Neural cell (in vitro differentiated cells): ENCODE measurements at regions not wholly inside any gene's neighbourhood (a gene's known extent, or its start where the extent isn't known, plus 50 kb on each side); places are given as distances from the start of the nearest gene placed in this dataset.

Experiments used
- H2AFZ ChIP-seq: fragments of 200-600, 300-800 bp; sonication (generic), shearing (Covaris generic); 2 replicates; pipeline ENCODE4 v1.6.0; 2014; ENCODE audit warnings: low read depth, mild to moderate bottlenecking, antibody characterized with exemption, low read length, moderate library complexity
- H3F3A ChIP-seq: fragments of 200-600 bp; shearing (Covaris generic); 2 replicates; pipeline ENCODE4 v1.6.1; 2016; ENCODE audit warnings: mild to moderate bottlenecking, moderate library complexity, mixed read lengths, antibody characterized with exemption, low read length; ENCODE audit not compliant: insufficient read depth, poor library complexity, severe bottlenecking
- H3K27ac ChIP-seq: fragments of 200-600, 300-800 bp; sonication (generic), shearing (Covaris generic); 2 replicates; pipeline ENCODE4 v1.5.1; 2014; ENCODE audit warnings: mild to moderate bottlenecking, low read length, moderate library complexity
- H3K27me3 ChIP-seq: fragments of 300-800, 200-600 bp; sonication (generic), shearing (Covaris generic); 2 replicates; pipeline ENCODE4 v1.6.0; 2014; ENCODE audit warnings: mild to moderate bottlenecking, low read depth, low read length, moderate library complexity; ENCODE audit not compliant: insufficient read depth
- H3K36me3 ChIP-seq: fragments of 300-800, 200-600 bp; sonication (generic), shearing (Covaris generic); 2 replicates; pipeline ENCODE4 v1.5.1; 2014; ENCODE audit warnings: mild to moderate bottlenecking, antibody characterized with exemption, low read length, moderate library complexity; ENCODE audit not compliant: insufficient read depth
- H3K4me2 ChIP-seq: fragments of 300-800, 200-600 bp; sonication (generic), shearing (Covaris generic); 2 replicates; pipeline ENCODE4 v1.6.0; 2014; ENCODE audit warnings: mild to moderate bottlenecking, low read length
- H3K4me3 ChIP-seq: fragments of 300-800, 200-600 bp; sonication (generic), shearing (Covaris generic); 2 replicates; pipeline ENCODE4 v1.5.1; 2014; ENCODE audit warnings: mild to moderate bottlenecking, low read length, moderate library complexity
- H3K79me2 ChIP-seq: fragments of 200-600 bp; shearing (Covaris generic); replicated peaks from 2 replicates; pipeline ENCODE4 v1.6.0; 2014; ENCODE audit warnings: mild to moderate bottlenecking, low read length, moderate library complexity; ENCODE audit not compliant: insufficient read depth
- H3K9ac ChIP-seq: fragments of 300-800, 200-600 bp; sonication (generic), shearing (Covaris generic); 2 replicates; pipeline ENCODE4 v1.6.1; 2016; ENCODE audit warnings: mild to moderate bottlenecking, low read length, mixed read lengths
- H3K9me2 ChIP-seq: fragments of 200-600 bp; shearing (Covaris generic); 2 replicates; pipeline ENCODE4 v1.6.1; 2016; ENCODE audit warnings: mild to moderate bottlenecking, low read length, mixed read lengths; ENCODE audit not compliant: insufficient read depth
- H3K9me3 ChIP-seq: fragments of 200-600, 300-800 bp; sonication (generic), shearing (Covaris generic); 2 replicates; pipeline ENCODE4 v1.6.1; 2016; ENCODE audit warnings: mild to moderate bottlenecking, mixed run types, low read length, moderate library complexity, mixed read lengths
- H4K20me1 ChIP-seq: fragments of 200-600 bp; shearing (Covaris generic); 2 replicates; pipeline ENCODE4 v1.6.1; 2016; ENCODE audit warnings: mild to moderate bottlenecking, mixed run types; ENCODE audit not compliant: insufficient read depth
- EP300 ChIP-seq: fragments of 450-650 bp; conservative IDR thresholded peaks from 2 replicates; pipeline ENCODE4 v1.6.1; 2014; ENCODE audit warnings: antibody characterized with exemption, mild to moderate bottlenecking, moderate library complexity; ENCODE audit not compliant: poor library complexity, severe bottlenecking
- EZH2 ChIP-seq: fragments of 200-600, 300-800 bp; shearing (Covaris generic), sonication (generic); IDR thresholded peaks from 2 replicates; pipeline ENCODE4 v1.6.1; 2014; ENCODE audit warnings: antibody characterized with exemption, low read length, borderline replicate concordance, mild to moderate bottlenecking; ENCODE audit not compliant: insufficient read depth, poor library complexity, severe bottlenecking
- MXI1 ChIP-seq: fragments of 450-650 bp; conservative IDR thresholded peaks from 2 replicates; pipeline ENCODE4 v1.6.1; 2014; ENCODE audit warnings: antibody characterized with exemption, mild to moderate bottlenecking; ENCODE audit not compliant: poor library complexity, severe bottlenecking
- POLR2AphosphoS5 ChIP-seq: IDR thresholded peaks from 2 replicates; pipeline ENCODE4 v1.6.1; 2012
- RAD21 ChIP-seq: fragments of 450-650 bp; conservative IDR thresholded peaks from 2 replicates; pipeline ENCODE4 v1.6.1; 2014; ENCODE audit warnings: antibody characterized with exemption, mild to moderate bottlenecking, moderate library complexity
- SMC3 ChIP-seq: fragments of 450-650 bp; conservative IDR thresholded peaks from 2 replicates; pipeline ENCODE4 v1.6.1; 2014; ENCODE audit warnings: antibody characterized with exemption, mild to moderate bottlenecking, moderate library complexity; ENCODE audit not compliant: poor library complexity
- TAF1 ChIP-seq: IDR thresholded peaks from 2 replicates; pipeline ENCODE4 v1.6.1; 2012; ENCODE audit warnings: low read depth
- TF ChIP-seq, protein P1 (sequence below): fragments of 450-650 bp; IDR thresholded peaks from 2 replicates; pipeline ENCODE4 v1.5.1; 2014; ENCODE audit warnings: antibody characterized with exemption, mild to moderate bottlenecking, moderate library complexity; ENCODE audit not compliant: poor library complexity, severe bottlenecking
- TF ChIP-seq, protein P2 (sequence below): IDR thresholded peaks from 2 replicates; pipeline ENCODE4 v1.6.1; 2012; ENCODE audit warnings: borderline replicate concordance

DNA sequence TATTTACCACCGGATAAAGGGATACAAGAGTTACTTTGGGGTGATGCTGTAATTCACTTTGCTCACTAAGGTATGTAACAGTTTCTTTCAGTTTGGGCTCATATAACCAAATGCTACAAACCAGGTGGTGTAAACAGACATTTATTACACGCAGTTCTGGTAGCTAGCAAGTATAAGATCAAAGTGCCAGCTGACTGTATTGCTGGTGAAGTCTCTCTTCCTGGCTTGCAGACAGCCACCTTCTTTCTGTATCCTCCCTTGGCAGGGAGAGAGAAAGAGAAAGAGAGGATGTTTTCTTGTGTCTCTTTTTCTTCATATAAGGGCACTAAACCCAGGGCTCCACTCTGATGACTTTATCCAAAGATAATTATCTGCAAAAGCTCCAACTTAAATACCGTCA lies 552.5 kb upstream of the FTMT start:
- no peaks in the 10 kb centered on the region for H3K9me2 ChIP-seq
- H3F3A ChIP-seq, result no peaks in the 10 kb centered on the region
- no peaks in the 10 kb centered on the region for H3K36me3 ChIP-seq
- no peak overlapping the region for H3K4me3 ChIP-seq
- no peaks in the 10 kb centered on the region for H3K9me3 ChIP-seq
- no peaks in the 10 kb centered on the region for H4K20me1 ChIP-seq
- TF ChIP-seq EP300 (no peak), RAD21 (no peak), MXI1 (no peak)
- TF ChIP-seq, protein P1, sequence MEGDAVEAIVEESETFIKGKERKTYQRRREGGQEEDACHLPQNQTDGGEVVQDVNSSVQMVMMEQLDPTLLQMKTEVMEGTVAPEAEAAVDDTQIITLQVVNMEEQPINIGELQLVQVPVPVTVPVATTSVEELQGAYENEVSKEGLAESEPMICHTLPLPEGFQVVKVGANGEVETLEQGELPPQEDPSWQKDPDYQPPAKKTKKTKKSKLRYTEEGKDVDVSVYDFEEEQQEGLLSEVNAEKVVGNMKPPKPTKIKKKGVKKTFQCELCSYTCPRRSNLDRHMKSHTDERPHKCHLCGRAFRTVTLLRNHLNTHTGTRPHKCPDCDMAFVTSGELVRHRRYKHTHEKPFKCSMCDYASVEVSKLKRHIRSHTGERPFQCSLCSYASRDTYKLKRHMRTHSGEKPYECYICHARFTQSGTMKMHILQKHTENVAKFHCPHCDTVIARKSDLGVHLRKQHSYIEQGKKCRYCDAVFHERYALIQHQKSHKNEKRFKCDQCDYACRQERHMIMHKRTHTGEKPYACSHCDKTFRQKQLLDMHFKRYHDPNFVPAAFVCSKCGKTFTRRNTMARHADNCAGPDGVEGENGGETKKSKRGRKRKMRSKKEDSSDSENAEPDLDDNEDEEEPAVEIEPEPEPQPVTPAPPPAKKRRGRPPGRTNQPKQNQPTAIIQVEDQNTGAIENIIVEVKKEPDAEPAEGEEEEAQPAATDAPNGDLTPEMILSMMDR, result no peak
- TF ChIP-seq, protein P2, sequence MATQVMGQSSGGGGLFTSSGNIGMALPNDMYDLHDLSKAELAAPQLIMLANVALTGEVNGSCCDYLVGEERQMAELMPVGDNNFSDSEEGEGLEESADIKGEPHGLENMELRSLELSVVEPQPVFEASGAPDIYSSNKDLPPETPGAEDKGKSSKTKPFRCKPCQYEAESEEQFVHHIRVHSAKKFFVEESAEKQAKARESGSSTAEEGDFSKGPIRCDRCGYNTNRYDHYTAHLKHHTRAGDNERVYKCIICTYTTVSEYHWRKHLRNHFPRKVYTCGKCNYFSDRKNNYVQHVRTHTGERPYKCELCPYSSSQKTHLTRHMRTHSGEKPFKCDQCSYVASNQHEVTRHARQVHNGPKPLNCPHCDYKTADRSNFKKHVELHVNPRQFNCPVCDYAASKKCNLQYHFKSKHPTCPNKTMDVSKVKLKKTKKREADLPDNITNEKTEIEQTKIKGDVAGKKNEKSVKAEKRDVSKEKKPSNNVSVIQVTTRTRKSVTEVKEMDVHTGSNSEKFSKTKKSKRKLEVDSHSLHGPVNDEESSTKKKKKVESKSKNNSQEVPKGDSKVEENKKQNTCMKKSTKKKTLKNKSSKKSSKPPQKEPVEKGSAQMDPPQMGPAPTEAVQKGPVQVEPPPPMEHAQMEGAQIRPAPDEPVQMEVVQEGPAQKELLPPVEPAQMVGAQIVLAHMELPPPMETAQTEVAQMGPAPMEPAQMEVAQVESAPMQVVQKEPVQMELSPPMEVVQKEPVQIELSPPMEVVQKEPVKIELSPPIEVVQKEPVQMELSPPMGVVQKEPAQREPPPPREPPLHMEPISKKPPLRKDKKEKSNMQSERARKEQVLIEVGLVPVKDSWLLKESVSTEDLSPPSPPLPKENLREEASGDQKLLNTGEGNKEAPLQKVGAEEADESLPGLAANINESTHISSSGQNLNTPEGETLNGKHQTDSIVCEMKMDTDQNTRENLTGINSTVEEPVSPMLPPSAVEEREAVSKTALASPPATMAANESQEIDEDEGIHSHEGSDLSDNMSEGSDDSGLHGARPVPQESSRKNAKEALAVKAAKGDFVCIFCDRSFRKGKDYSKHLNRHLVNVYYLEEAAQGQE, result no peak
- H3K9ac ChIP-seq, result no peak overlapping the region
- H3K27me3 ChIP-seq, result no peaks in the 10 kb centered on the region
- H3K4me2 ChIP-seq, result no peak overlapping the region
- no peaks in the 10 kb centered on the region for H3K79me2 ChIP-seq
- H3K27ac ChIP-seq, result no peak overlapping the region
- H2AFZ ChIP-seq, result no peak overlapping the region

DNA sequence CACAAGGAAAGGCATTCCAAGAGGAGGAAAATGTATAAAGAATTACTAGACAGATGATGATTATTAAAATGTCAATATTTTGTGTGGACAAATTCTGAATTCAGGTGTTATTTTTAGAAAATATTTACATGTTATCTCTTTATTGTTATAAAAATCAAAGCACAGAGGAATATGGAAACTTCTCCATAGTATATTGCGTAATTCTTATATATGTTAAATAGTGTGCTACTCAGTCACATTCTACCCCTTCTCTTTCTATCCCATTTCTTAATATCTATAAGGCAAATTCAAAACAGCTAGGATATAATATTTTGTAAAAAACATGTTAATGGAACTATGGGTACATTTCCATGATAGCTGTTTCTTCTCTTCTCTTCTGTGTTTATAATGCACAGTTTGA lies 546.8 kb upstream of the FTMT start:
- H3K4me2 ChIP-seq, result no peak overlapping the region
- no peak overlapping the region for H3K27ac ChIP-seq
- no peaks in the 10 kb centered on the region for H3K9me2 ChIP-seq
- no peaks in the 10 kb centered on the region for H3F3A ChIP-seq
- H2AFZ ChIP-seq, result no peak overlapping the region
- H3K27me3 ChIP-seq, result no peaks in the 10 kb centered on the region
- no peaks in the 10 kb centered on the region for H3K36me3 ChIP-seq
- H3K4me3 ChIP-seq, result no peak overlapping the region
- no peak overlapping the region for H3K9ac ChIP-seq
- TF ChIP-seq MXI1, result no peak
- TF ChIP-seq, protein P1, result no peak
- no peak for TF ChIP-seq TAF1
- no peak for TF ChIP-seq EP300
- no peak for TF ChIP-seq SMC3
- no peak for TF ChIP-seq RAD21
- TF ChIP-seq EZH2, result no peak
- TF ChIP-seq, protein P2, result no peak
- TF ChIP-seq POLR2AphosphoS5, result no peak
- H3K9me3 ChIP-seq, result no peaks in the 10 kb centered on the region
- H4K20me1 ChIP-seq, result no peaks in the 10 kb centered on the region
- H3K79me2 ChIP-seq, result no peaks in the 10 kb centered on the region
